HEK293 (cell line): ENCODE measurements at regions not wholly inside any gene's neighbourhood (a gene's known extent, or its start where the extent isn't known, plus 50 kb on each side); places are given as distances from the start of the nearest gene placed in this dataset.

ENCODE experiments used
- CTCF ChIA-PET: fragments of 350-600 bp; formaldehyde crosslinking; extraction: SDS; loops from one replicate; lab custom pipeline; 2021; ENCODE audit warnings: antibody characterized with exemption; lab: Yijun Ruan, JAX
- POLR2A ChIA-PET: fragments of 300-600 bp; formaldehyde crosslinking; extraction: SDS; loops from one replicate; lab custom pipeline; 2020; ENCODE audit warnings: antibody characterized with exemption, inconsistent platforms; lab: Yijun Ruan, JAX
- H3K27ac ChIP-seq: fragments of 200-500 bp; sonication (Bioruptor generic); 2 replicates; pipeline ENCODE4 v1.5.1; 2014; ENCODE audit warnings: low read depth, low read length, control low read depth, inconsistent platforms; ENCODE audit errors: extremely low read depth
- H3K36me3 ChIP-seq, 2 experiments: fragments of 200-500 bp in 1 of 2; sonication (Bioruptor generic) in 1 of 2; 1 replicate in 1 of 2; 2 replicates in 1 of 2; pipeline ENCODE4 v1.5.1; 2014 to 2017; ENCODE audit warnings: inconsistent platforms in 2 of 2, low read length in 2 of 2; ENCODE audit not compliant: control insufficient read depth in 2 of 2, insufficient read depth in 1 of 2
- H3K4me1 ChIP-seq: fragments of 200-500 bp; sonication (Bioruptor generic); 2 replicates; pipeline ENCODE4 v1.5.1; 2014; ENCODE audit warnings: mild to moderate bottlenecking, low read length, inconsistent platforms; ENCODE audit not compliant: control insufficient read depth, insufficient read depth
- H3K4me3 ChIP-seq: 2 replicates; pipeline ENCODE4 v1.5.1; 2011; ENCODE audit warnings: low read depth, mild to moderate bottlenecking, control low read depth, low read length, moderate library complexity
- H3K9me3 ChIP-seq: fragments of 200-500 bp; sonication (Bioruptor generic); 2 replicates; pipeline ENCODE4 v1.5.1; 2014; ENCODE audit warnings: low read depth, low read length, inconsistent platforms; ENCODE audit not compliant: control insufficient read depth, insufficient read depth
- BCL6B ChIP-seq: fragments of 450-650 bp; formaldehyde crosslinking; IDR thresholded peaks from 2 replicates; pipeline ENCODE4 v1.5.1; 2017; ENCODE audit warnings: missing biosample characterization, missing genetic modification characterization
- GLI2 ChIP-seq: fragments of 450-650 bp; formaldehyde crosslinking; IDR thresholded peaks from 2 replicates; pipeline ENCODE4; 2017; ENCODE audit warnings: missing biosample characterization, missing genetic modification characterization, low read depth, borderline replicate concordance
- GLIS2 ChIP-seq: fragments of 450-650 bp; formaldehyde crosslinking; IDR thresholded peaks from 2 replicates; pipeline ENCODE4 v1.5.1; 2016; ENCODE audit warnings: missing biosample characterization, missing genetic modification characterization
- HOXC10 ChIP-seq: sonication (generic); formaldehyde crosslinking; IDR thresholded peaks from 2 replicates; pipeline ENCODE4 v1.8.1; 2023; ENCODE audit warnings: mild to moderate bottlenecking, missing genetic modification reagents
- MYNN ChIP-seq: fragments of 450-650 bp; formaldehyde crosslinking; IDR thresholded peaks from 2 replicates; pipeline ENCODE4 v1.5.1; 2016; ENCODE audit warnings: missing biosample characterization, missing genetic modification characterization, borderline replicate concordance
- TCF7L2 ChIP-seq: IDR thresholded peaks from 2 replicates; pipeline ENCODE4 v1.6.1; 2011; ENCODE audit warnings: low read depth, mild to moderate bottlenecking, inconsistent platforms, low read length, moderate library complexity, borderline replicate concordance
- ZBTB48 ChIP-seq: fragments of 450-650 bp; formaldehyde crosslinking; IDR thresholded peaks from 2 replicates; pipeline ENCODE4 v1.5.1; 2016; ENCODE audit warnings: missing biosample characterization, missing genetic modification characterization
- ZFP69B ChIP-seq: fragments of 450-650 bp; formaldehyde crosslinking; IDR thresholded peaks from 2 replicates; pipeline ENCODE4 v1.5.1; 2016; ENCODE audit warnings: missing biosample characterization, missing genetic modification characterization
- ZNF112 ChIP-seq: fragments of 450-650 bp; formaldehyde crosslinking; IDR thresholded peaks from 2 replicates; pipeline ENCODE4 v1.5.0; 2017; ENCODE audit warnings: missing biosample characterization, missing genetic modification characterization
- ZNF132 ChIP-seq: fragments of 450-650 bp; formaldehyde crosslinking; IDR thresholded peaks from 2 replicates; pipeline ENCODE4 v1.5.1; 2017; ENCODE audit warnings: missing biosample characterization, missing genetic modification characterization, borderline replicate concordance
- ZNF138 ChIP-seq: fragments of 450-650 bp; formaldehyde crosslinking; IDR thresholded peaks from 2 replicates; pipeline ENCODE4 v1.5.1; 2016; ENCODE audit warnings: missing biosample characterization, missing genetic modification characterization, borderline replicate concordance
- ZNF148 ChIP-seq: fragments of 450-650 bp; formaldehyde crosslinking; IDR thresholded peaks from 2 replicates; pipeline ENCODE4 v1.5.0; 2017; ENCODE audit warnings: missing biosample characterization, missing genetic modification characterization, borderline replicate concordance
- ZNF221 ChIP-seq: fragments of 450-650 bp; formaldehyde crosslinking; IDR thresholded peaks from 2 replicates; pipeline ENCODE4 v1.5.1; 2017; ENCODE audit warnings: missing biosample characterization, missing genetic modification characterization, borderline replicate concordance
- ZNF560 ChIP-seq: fragments of 450-650 bp; formaldehyde crosslinking; IDR thresholded peaks from 2 replicates; pipeline ENCODE4 v1.5.1; 2017; ENCODE audit warnings: missing biosample characterization, missing genetic modification characterization, borderline replicate concordance
- ZNF561 ChIP-seq: fragments of 450-650 bp; IDR thresholded peaks from 2 replicates; pipeline ENCODE4 v1.5.1; 2018; ENCODE audit warnings: missing biosample characterization, missing genetic modification characterization, borderline replicate concordance
- ZNF639 ChIP-seq: fragments of 450-650 bp; formaldehyde crosslinking; IDR thresholded peaks from 2 replicates; pipeline ENCODE4 v1.5.1; 2016; ENCODE audit warnings: missing biosample characterization, missing genetic modification characterization
- ZNF658 ChIP-seq: fragments of 450-650 bp; formaldehyde crosslinking; IDR thresholded peaks from 2 replicates; pipeline ENCODE4; 2016; ENCODE audit warnings: missing biosample characterization, missing genetic modification characterization
- ZSCAN30 ChIP-seq: fragments of 450-650 bp; IDR thresholded peaks from 2 replicates; pipeline ENCODE4 v1.5.1; 2018; ENCODE audit warnings: missing biosample characterization, mild to moderate bottlenecking, missing genetic modification characterization, moderate library complexity
- TF ChIP-seq, protein P1 (sequence below): fragments of 450-650 bp; formaldehyde crosslinking; IDR thresholded peaks from 2 replicates; pipeline ENCODE4 v1.5.1; 2016; ENCODE audit warnings: missing biosample characterization, missing genetic modification characterization, borderline replicate concordance
- TF ChIP-seq, protein P2 (sequence below): fragments of 450-650 bp; formaldehyde crosslinking; IDR thresholded peaks from 2 replicates; pipeline ENCODE4 v1.5.1; 2016; ENCODE audit warnings: missing biosample characterization, missing genetic modification characterization
- TF ChIP-seq, protein P3 (sequence below): fragments of 450-650 bp; formaldehyde crosslinking; IDR thresholded peaks from 2 replicates; pipeline ENCODE4 v1.5.1; 2017; ENCODE audit warnings: missing biosample characterization, missing genetic modification characterization
- TF ChIP-seq, protein P4 (sequence below): fragments of 450-650 bp; formaldehyde crosslinking; IDR thresholded peaks from 2 replicates; pipeline ENCODE4 v1.5.1; 2017; ENCODE audit warnings: missing biosample characterization, missing genetic modification characterization

DNA sequence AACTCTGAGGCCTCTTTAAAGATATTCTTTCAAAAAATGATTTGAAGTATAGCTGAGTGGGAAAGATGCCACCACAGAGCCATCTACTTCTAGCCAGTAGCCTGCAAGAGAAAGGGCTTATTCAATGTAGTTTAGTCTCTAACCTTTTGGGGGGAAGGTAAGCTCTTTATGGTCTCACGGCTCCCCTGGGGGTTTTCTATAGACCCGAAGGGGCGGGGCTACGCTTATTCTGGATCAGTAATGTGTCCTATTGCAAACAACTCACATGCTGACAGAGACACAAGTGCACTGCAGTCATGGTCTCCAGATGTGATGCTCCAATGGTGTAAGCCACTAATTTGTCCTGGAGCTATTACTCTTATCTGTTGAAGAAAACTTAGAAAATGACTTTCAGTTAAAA lies 53.4 kb upstream of the RPS23 start (continued):
- no peak for TF ChIP-seq BCL6B (tag by site-specific recombination)
- TF ChIP-seq ZNF561 (tag by site-specific recombination): no peak
- TF ChIP-seq ZFP69B (tag by site-specific recombination): no peak

GRCh38 chr5:82330530-82331270 lies 52.5 kb upstream of the RPS23 start:
- CTCF ChIA-PET: interaction anchor here (1.1 kb wide), 1 partner anchor 19 kb away, joined by 3 read pairs; no protein-coding TSS in a partner anchor
- Histone ChIP-seq H3K4me1 (no peaks in the 10 kb centered on the region), H3K27ac (no peak overlapping the region), H3K9me3 (no peaks in the 10 kb centered on the region), H3K4me3 (no peak overlapping the region), H3K36me3 (no peaks in the 10 kb centered on the region)
- POLR2A ChIA-PET: no interaction called here
- no peak for TF ChIP-seq ZNF639 (tag by site-specific recombination)
- no peak for TF ChIP-seq ZNF112 (tag by site-specific recombination)
- TF ChIP-seq MYNN (tag by site-specific recombination): no peak
- no peak for TF ChIP-seq TCF7L2
- TF ChIP-seq ZSCAN30 (tag by site-specific recombination): no peak
- no peak for TF ChIP-seq ZNF138 (tag by site-specific recombination)
- TF ChIP-seq GLIS2 (tag by site-specific recombination): no peak
- TF ChIP-seq HOXC10 (CRISPR knock-in tag): no peak
- TF ChIP-seq, protein P1, sequence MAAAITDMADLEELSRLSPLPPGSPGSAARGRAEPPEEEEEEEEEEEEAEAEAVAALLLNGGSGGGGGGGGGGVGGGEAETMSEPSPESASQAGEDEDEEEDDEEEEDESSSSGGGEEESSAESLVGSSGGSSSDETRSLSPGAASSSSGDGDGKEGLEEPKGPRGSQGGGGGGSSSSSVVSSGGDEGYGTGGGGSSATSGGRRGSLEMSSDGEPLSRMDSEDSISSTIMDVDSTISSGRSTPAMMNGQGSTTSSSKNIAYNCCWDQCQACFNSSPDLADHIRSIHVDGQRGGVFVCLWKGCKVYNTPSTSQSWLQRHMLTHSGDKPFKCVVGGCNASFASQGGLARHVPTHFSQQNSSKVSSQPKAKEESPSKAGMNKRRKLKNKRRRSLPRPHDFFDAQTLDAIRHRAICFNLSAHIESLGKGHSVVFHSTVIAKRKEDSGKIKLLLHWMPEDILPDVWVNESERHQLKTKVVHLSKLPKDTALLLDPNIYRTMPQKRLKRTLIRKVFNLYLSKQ (tag by site-specific recombination): no peak
- no peak for TF ChIP-seq ZNF560
- TF ChIP-seq, protein P2, sequence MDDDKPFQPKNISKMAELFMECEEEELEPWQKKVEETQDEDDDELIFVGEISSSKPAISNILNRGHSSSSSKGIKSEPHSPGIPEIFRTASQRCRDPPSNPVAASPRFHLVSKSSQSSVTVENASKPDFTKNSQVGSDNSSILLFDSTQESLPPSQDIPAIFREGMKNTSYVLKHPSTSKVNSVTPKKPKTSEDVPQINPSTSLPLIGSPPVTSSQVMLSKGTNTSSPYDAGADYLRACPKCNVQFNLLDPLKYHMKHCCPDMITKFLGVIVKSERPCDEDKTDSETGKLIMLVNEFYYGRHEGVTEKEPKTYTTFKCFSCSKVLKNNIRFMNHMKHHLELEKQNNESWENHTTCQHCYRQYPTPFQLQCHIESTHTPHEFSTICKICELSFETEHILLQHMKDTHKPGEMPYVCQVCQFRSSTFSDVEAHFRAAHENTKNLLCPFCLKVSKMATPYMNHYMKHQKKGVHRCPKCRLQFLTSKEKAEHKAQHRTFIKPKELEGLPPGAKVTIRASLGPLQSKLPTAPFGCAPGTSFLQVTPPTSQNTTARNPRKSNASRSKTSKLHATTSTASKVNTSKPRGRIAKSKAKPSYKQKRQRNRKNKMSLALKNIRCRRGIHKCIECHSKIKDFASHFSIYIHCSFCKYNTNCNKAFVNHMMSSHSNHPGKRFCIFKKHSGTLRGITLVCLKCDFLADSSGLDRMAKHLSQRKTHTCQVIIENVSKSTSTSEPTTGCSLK: no peak
- TF ChIP-seq ZNF148 (tag by site-specific recombination): no peak
- TF ChIP-seq, protein P3, sequence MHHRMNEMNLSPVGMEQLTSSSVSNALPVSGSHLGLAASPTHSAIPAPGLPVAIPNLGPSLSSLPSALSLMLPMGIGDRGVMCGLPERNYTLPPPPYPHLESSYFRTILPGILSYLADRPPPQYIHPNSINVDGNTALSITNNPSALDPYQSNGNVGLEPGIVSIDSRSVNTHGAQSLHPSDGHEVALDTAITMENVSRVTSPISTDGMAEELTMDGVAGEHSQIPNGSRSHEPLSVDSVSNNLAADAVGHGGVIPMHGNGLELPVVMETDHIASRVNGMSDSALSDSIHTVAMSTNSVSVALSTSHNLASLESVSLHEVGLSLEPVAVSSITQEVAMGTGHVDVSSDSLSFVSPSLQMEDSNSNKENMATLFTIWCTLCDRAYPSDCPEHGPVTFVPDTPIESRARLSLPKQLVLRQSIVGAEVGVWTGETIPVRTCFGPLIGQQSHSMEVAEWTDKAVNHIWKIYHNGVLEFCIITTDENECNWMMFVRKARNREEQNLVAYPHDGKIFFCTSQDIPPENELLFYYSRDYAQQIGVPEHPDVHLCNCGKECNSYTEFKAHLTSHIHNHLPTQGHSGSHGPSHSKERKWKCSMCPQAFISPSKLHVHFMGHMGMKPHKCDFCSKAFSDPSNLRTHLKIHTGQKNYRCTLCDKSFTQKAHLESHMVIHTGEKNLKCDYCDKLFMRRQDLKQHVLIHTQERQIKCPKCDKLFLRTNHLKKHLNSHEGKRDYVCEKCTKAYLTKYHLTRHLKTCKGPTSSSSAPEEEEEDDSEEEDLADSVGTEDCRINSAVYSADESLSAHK (tag by site-specific recombination): no peak
- TF ChIP-seq, protein P4, sequence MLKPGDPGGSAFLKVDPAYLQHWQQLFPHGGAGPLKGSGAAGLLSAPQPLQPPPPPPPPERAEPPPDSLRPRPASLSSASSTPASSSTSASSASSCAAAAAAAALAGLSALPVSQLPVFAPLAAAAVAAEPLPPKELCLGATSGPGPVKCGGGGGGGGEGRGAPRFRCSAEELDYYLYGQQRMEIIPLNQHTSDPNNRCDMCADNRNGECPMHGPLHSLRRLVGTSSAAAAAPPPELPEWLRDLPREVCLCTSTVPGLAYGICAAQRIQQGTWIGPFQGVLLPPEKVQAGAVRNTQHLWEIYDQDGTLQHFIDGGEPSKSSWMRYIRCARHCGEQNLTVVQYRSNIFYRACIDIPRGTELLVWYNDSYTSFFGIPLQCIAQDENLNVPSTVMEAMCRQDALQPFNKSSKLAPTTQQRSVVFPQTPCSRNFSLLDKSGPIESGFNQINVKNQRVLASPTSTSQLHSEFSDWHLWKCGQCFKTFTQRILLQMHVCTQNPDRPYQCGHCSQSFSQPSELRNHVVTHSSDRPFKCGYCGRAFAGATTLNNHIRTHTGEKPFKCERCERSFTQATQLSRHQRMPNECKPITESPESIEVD: no peak
- TF ChIP-seq ZNF132 (tag by site-specific recombination): no peak
- no peak for TF ChIP-seq ZNF658 (tag by site-specific recombination)
- TF ChIP-seq ZNF221 (tag by site-specific recombination): no peak
- no peak for TF ChIP-seq GLI2 (tag by site-specific recombination)
- no peak for TF ChIP-seq ZBTB48 (tag by site-specific recombination)
